SIG-M5 treated with dmso at 0.1 percent for 504 hours (cell line): ENCODE measurements at regions not wholly inside any gene's neighbourhood (a gene's known extent, or its start where the extent isn't known, plus 50 kb on each side); places are given as distances from the start of the nearest gene placed in this dataset.

Source experiments
- DNase-seq: peaks from one replicate; lab custom pipeline; 2025; ENCODE audit not compliant: unreplicated experiment; lab: John Stamatoyannopoulos, UW

DNA sequence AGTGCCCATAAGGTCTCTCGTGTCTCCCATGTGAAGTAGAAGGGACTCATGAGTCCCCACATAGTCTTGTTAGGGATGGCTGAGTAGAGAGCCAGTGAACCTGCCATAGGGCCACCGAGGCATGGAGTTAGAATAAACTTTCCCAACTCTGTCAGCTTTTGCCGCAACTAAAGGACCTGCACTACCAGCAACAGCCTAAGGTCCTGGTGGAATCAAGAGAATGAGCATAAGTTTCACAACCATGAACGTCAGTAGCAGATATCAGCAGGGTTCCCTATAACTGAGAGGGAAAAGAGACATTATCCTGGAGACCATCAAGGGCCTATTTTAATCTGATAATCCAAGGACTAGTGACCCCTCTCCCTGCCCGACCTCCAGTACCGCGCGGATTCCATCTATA lies 60.3 kb upstream of the FNDC3B start:
- peak; percentile 76 for DNase-seq

DNA sequence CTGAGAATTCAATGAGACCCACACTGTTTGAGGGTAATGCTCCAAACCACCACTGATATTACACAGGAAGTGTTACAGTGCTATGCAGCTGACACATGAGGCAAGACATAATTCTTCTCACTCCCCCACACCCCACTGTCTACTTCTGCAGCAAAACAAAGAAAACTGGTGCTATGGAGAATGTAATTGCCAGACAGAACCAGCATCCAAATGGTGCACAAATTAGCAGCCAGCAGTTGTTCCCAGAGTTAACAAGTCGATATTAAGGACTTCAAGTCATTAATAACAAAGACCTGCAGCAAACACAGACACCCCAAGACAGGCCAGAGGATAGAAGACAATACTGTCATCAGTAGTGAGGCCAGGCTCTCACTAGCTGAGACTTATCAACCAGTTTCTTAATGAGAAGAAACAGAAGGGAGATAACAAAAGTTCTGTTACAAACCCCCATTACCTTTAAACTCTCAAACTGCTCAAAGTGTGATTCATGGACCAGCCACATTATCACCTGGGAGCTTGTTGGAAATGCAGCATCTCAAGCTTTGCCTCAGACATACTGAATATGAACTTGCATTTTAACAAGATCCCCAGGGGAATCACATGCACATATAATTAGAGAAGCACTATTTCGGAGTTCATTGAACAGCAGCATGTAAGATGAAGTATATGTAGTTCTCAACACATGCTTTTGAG lies 58.7 kb upstream of the FNDC3B start:
- DNase-seq: peak; percentile 93

DNA sequence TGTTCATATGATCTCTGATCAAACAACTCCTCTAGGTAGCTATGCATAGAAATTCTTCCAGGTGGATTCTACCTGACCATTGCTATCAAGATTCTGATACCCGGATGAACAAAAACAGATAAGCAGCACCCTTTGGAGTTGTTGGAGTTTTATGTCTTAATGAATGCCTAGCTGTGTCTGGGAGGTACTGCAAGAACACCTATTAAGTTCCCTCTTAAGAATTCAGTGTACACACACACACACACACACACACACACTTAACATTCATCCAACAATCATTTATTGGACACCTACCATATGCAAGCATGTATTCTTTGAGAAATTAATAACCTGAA lies 58.1 kb upstream of the FNDC3B start:
- DNase-seq: peak; percentile 21

- DNase-seq: no peak
Measured at GRCh38 chr3:171982828-171983227, 56.5 kb upstream of the FNDC3B start.

DNA sequence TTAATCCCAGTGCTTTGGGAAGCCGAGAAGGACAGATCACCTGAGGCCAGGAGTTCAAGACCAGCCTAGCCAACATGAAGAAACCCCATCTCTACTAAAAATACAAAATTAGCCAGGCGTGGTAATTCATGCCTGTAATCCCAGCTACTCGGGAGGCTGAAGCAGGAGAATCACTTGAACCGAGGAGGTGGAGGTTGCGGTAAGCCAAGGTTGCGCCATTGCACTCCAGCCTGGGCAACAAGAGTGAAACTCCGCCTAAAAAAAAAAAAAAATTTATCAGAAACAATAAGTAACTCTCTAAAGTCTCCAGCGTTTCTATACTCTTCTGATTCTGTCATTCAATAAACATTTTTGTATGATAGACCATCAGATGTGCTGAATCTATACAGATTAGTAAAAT lies 55.7 kb upstream of the FNDC3B start:
- peak; percentile 39 for DNase-seq

GRCh38 chr3:171984883-171985282 lies 54.5 kb upstream of the FNDC3B start:
- DNase-seq: peak; percentile 99

GRCh38 chr3:171986176-171986575 lies 53.2 kb upstream of the FNDC3B start:
- DNase-seq: peak; percentile 93

GRCh38 chr3:171986757-171987518 lies 52.4 kb upstream of the FNDC3B start:
- no peak for DNase-seq
